Stimulated activated CD4-positive, alpha-beta T cell treated with anti-CD3 and anti-CD28 coated beads, TNF-alpha, amount 100 ng/mL, for 4 hours (primary cell): ENCODE measurements at regions not wholly inside any gene's neighbourhood (a gene's known extent, or its start where the extent isn't known, plus 50 kb on each side); places are given as distances from the start of the nearest gene placed in this dataset.

Experiments
- DNase-seq, 3 experiments: peaks; one replicate each; pipeline ENCODE4 v3.0.0-alpha.2; 2020; ENCODE audit warnings: low read depth in 3 of 3

DNA sequence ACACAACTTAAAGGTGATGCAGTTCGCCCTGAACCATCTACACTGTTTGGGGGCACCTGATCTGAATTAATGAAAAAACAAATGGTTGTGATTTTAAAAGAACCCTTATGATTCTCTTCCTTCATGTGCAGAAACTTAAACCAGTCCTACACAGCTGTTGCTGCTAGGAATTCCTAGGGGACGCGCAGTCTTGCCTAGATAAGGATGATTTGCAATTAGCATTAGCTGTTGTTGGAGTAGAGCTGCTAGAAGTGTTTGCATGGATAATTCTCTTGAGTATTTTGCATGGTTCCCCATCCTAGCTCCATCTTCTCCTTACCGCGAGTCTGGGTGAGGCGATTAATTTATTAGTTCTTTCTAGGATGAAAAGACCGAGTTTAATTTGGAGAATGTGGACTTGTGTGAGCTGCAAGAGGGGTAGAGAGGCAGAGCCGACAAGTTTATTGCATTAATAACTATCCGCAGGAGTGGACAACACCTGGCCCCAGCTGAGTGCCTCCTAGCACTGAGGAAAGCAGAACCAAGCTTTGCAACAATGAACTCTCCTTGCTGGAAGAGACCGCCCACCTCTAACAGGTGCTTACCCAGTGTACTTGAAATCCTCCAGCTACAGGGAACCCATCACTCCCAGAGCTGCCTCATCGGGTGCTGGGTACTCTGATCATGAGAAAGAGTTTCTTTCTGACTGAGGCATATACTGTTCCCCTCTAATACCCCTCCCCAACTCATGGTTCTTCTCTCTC, 75.0 kb upstream of the WNT7A start:
- no peak for DNase-seq

- no peak for DNase-seq
Observed at GRCh38 chr3:13954266-13954665, 74.4 kb upstream of the WNT7A start.

DNA sequence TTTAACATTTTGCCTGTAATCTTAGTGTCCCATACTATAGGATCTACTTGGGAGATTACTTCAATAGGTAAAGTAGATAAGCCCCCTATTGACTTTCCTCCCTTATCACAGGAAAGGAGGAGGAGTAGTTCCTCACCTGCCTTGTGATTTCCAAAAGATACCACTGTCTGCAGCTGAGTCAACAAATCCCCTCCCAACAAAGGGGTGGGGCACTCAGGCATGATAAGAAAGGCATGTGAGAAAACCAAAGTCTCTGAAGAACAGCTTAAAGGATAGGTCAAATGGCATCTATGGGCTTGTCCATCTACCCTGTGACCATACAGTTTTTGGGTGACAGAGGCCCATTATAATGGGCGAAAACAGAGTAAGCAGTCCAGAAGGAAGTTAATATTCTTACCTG, 71.3 kb upstream of the WNT7A start:
- DNase-seq: no peak

DNA sequence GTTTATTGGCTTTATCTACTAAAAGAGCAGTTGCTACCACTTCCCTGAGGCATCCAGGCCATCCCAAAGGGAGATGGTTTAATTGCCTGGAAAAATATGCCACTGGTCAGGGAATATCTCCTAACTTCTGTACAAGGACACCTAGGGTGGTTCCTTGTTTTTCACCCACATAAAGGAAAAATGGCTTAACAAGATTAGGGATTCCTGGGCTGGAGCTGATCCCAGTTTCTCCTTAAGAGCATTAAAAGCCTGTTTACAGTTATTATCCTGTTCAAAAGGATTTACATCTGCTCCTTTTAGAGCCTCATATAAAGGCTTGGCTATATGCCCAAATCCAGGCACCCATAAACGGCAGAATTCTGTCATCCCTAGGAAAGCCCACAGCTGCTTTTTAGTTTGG, 70.2 kb upstream of the WNT7A start:
- no peak for DNase-seq

GRCh38 chr3:13947912-13948311, 68.0 kb upstream of the WNT7A start:
- DNase-seq: no peak

- no peak for DNase-seq
Observed at GRCh38 chr3:13939206-13939605, 59.3 kb upstream of the WNT7A start.

GRCh38 chr3:13937131-13937530, 57.3 kb upstream of the WNT7A start:
- no peak for DNase-seq

DNA sequence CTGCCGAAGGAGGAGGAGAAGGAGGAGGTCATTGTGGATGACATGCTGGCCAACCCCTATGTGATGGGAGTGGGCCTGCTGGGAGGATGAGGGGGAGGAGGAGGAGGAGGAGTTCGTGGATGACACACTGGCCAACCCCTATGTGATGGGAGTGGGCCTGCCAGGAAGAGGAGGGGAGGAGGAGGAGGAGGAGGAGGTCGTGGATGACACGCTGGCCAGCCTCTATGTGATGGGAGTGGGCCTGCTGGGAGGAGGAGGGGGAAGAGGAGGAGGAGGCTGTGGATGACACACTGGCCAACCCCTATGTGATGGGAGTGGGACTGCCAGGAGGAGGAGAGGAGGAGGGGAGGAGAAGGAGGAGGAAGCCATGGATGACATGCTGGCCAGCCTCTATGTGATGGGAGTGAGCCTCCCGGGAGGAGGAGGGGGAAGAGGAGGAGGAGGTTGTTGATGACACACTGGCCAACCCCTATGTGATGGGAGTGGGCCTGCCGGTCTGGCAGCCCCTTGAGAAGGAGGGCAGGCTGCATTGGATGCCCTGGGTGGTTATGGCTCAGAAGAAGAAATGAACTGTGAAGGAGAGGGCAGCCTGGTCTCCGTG, 55.7 kb upstream of the WNT7A start:
- DNase-seq: no peak

DNA sequence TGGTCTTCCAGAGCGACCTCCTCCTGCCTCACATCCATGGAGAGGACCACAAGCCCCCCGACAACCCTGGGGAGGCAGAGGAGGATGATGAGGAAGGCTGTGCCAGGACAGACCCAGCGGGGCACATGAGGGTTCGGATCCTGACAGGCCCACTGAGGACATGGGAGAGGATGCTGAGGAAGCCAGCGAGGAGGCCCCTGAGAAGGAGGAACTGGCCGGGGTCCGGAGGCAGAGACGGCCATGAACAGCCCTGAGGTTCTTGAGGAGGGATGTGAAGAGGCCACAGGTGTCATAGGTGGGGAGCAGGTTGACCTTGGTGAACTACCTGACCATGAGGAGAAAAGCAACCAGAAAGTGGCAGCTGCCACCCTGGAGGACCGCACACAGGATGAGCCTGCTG, 54.9 kb upstream of the WNT7A start:
- no peak for DNase-seq

DNA sequence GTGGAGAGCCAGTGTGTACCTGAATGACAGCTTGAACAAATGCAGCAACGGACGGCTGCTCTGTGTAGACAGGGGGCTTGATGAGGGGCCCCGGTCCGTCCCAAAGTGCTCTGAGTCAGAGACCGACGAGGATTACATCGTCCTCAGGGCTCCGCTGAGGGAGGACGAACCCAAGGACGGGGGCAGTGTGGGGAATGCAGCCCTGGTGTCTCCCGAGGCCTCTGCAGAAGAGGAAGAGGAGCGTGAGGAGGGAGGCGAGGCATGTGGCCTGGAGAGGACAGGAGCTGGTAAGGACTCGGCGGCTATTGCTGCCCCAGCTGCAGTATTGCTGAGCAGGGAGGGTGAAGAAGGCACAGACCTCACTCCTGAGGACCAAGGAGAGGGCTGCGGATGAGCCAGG, 54.4 kb upstream of the WNT7A start:
- no peak for DNase-seq

DNA sequence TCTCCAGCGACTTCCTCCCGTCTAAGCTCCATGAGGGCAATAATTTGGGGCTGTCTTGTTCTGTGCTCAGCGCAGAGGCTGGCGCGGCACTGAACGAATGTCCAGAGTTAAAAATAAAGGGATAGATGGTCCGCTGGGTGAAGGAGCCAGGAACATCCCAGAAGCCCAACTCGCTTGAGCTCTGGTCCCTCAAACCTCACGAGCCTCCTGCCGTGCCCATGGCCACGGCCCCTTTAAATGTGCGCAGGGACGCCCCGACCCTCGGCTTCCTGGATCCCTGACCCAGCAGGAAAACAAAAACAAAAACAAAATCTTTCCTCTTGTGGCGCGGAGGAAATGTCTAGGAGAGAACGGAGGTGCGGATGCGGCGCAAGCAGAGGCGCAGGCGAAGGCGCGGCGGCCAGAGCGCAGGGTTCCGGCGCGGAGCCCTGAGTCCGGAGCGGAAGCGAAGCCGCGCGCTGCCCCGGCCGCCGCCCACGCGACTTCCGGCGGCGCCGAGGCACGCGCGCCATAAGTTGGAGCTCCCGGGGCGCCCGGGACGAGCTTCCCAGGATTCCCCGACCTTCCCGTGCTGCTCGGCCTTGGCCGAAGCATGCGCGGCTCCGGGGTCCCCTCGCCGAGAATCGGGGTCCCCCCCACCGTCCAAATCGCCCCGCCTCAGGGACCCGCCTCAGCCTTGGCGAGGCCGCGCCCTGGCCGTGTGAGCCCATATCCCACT, 52.9 kb upstream of the WNT7A start:
- DNase-seq: peak in 1 of 3 experiments; percentile 4

GRCh38 chr3:13931172-13931571, 51.3 kb upstream of the WNT7A start:
- DNase-seq: no peak
